Breast epithelium (tissue), 3 donors: ENCODE measurements at regions not wholly inside any gene's neighbourhood (a gene's known extent, or its start where the extent isn't known, plus 50 kb on each side); places are given as distances from the start of the nearest gene placed in this dataset.

Experiments
- CTCF ChIP-seq, 3 donors: fragments of 450-650 bp; IDR thresholded peaks; one replicate each; pipeline ENCODE4 v1.5.1; 2016 to 2017; ENCODE audit warnings: antibody characterized with exemption in 3 of 3, mild to moderate bottlenecking in 3 of 3, moderate library complexity in 3 of 3
- POLR2A ChIP-seq: fragments of 450-650 bp; IDR thresholded peaks from one replicate; pipeline ENCODE4 v1.6.1; 2016; ENCODE audit warnings: antibody characterized with exemption, mild to moderate bottlenecking, moderate library complexity
- POLR2AphosphoS5 ChIP-seq, 3 donors: sonication (generic); formaldehyde crosslinking; IDR thresholded peaks; one replicate each; pipeline ENCODE4 v1.6.1; 2017; ENCODE audit warnings: antibody characterized with exemption in 3 of 3

DNA sequence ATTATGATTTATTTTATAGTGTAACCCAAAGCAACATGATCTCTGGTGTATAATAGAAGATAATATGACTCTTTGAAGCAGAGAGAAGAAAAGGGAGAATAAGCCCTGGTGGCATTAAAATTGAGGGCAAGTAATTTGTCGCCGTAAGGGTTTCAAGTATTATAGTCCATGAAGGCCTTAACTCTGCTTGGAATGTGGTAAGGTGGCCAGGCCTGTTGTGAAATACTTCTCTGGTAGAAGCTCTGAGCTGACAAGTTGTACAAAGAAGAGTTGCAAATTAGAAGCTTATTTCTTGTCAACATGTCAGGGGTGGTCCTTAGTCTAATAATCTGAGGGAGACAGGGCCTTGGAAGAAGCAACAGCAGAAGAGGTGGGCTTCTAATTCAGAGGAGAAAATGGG lies 151.7 kb upstream of the HHIP start:
- TF ChIP-seq CTCF (IDR thresholded peaks at IDR 0.05): no peak
- no peak for TF ChIP-seq POLR2A
- no peak for TF ChIP-seq POLR2AphosphoS5 (IDR thresholded peaks at IDR 0.05)
